Stomach (tissue), 8 donors: ENCODE measurements at regions not wholly inside any gene's neighbourhood (a gene's known extent, or its start where the extent isn't known, plus 50 kb on each side); places are given as distances from the start of the nearest gene placed in this dataset.
"Not testable (repeated sequence)": the region's sequence is repeated elsewhere in the genome, so short reads cannot be mapped to it uniquely, and the experiment has no call there.

Source experiments
- DNase-seq, 2 donors: peaks; one replicate each; pipeline versions ENCODE4 v3.0.0 to v3.0.0-alpha.2; 2013 to 2019
- H3K27ac ChIP-seq, 5 donors: fragments of 200-600 bp in 4 of 5; sonication (generic) in 4 of 5; one replicate each; pipeline ENCODE4 v1.5.1; 2013 to 2019; ENCODE audit warnings: mild to moderate bottlenecking in 1 of 5, moderate library complexity in 1 of 5
- H3K27me3 ChIP-seq, 3 donors: fragments of 200-600 bp; sonication (generic); one replicate each; pipeline ENCODE4 v1.5.1; 2017 to 2019; ENCODE audit warnings: mixed run types in 1 of 3
- H3K36me3 ChIP-seq, 4 donors: fragments of 200-600 bp; sonication (generic); 1 replicate in 3 of 4; 2 replicates in 1 of 4; pipeline ENCODE4 v1.5.1; 2016 to 2019
- H3K4me1 ChIP-seq, 4 donors: fragments of 200-600 bp; sonication (generic); one replicate each; pipeline ENCODE4 v1.5.1; 2016 to 2019
- H3K4me3 ChIP-seq, 4 donors: fragments of 200-600 bp; sonication (generic) in 3 of 4; one replicate each; pipeline ENCODE4 v1.5.1; 2016 to 2019; ENCODE audit warnings: mild to moderate bottlenecking in 1 of 4
- H3K9me3 ChIP-seq, 4 donors: fragments of 200-600 bp; sonication (generic); one replicate each; pipeline ENCODE4 v1.5.1; 2016 to 2019
- CTCF ChIP-seq, 7 experiments: fragments of 450-650 bp in 4 of 7; fragments of 200-600 bp in 3 of 7; sonication (generic) in 3 of 7; IDR thresholded peaks; one replicate each; pipeline ENCODE4 v1.5.1; 2016 to 2019; ENCODE audit warnings: antibody characterized with exemption in 7 of 7, control low read depth in 2 of 7, mild to moderate bottlenecking in 1 of 7
- EP300 ChIP-seq: sonication (generic); formaldehyde crosslinking; IDR thresholded peaks from one replicate; pipeline ENCODE4 v1.6.1; 2017; ENCODE audit warnings: antibody characterized with exemption
- POLR2A ChIP-seq, 4 donors: fragments of 450-650 bp; IDR thresholded peaks; one replicate each; pipeline ENCODE4 v1.6.1; 2016; ENCODE audit warnings: antibody characterized with exemption in 4 of 4, control low read depth in 2 of 4, mild to moderate bottlenecking in 1 of 4, moderate library complexity in 1 of 4
- POLR2AphosphoS5 ChIP-seq, 3 donors: sonication (generic); formaldehyde crosslinking; IDR thresholded peaks; one replicate each; pipeline ENCODE4 v1.6.1; 2016; ENCODE audit warnings: antibody characterized with exemption in 3 of 3
- WGBS, 5 donors: extraction: QIAGEN DNeasy Blood & Tissue Kit in 3 of 5; methylation state at CpG; one replicate each; pipeline versions ENCODE4 v1.1.5 to v1.1.7; 2013 to 2018; 5-methylcytosine and 5-hydroxymethylcytosine counted together
- intact Hi-C: fragments of 100-400 bp; cut with DNase I; formaldehyde crosslinking; loops from one replicate; pipeline ENCODE4 v1.15.1; 2023; ENCODE audit warnings: low total_unique reads
- donor health status: healthy with polysubstance abuse.
- donor health status: Bipolar disorder and iron deficiency.
- donor health status: healthy.

- no peak for TF ChIP-seq EP300
- TF ChIP-seq POLR2AphosphoS5 (IDR thresholded peaks at IDR 0.05), result no peak
- Histone ChIP-seq H3K9me3 (no peaks in the 10 kb centered on the region), H3K4me3 (no peak overlapping the region), H3K27me3 (no peaks in the 10 kb centered on the region), H3K4me1 (no peaks in the 10 kb centered on the region), H3K27ac (no peak overlapping the region), H3K36me3 (no peaks in the 10 kb centered on the region)
- no peak for DNase-seq
- WGBS, 5 donors, result 89 to 100% (median 97%) methylated on average over 1 of the region's 1 CpG
- intact Hi-C loops, result no loop called here
These were observed 68.0 kb upstream of the PSME4 start for GRCh38 chr2:54038835-54039234.

- intact Hi-C loops, H3K4me1 ChIP-seq, H3K27me3 ChIP-seq, H3K36me3 ChIP-seq, H3K4me3 ChIP-seq, DNase-seq, H3K9me3 ChIP-seq, H3K27ac ChIP-seq: not testable (repeated sequence)
- WGBS, 5 donors, result 90 to 100% (median 98%) methylated on average over 3 of the region's 3 CpGs
These were observed 60.5 kb upstream of the PSME4 start for GRCh38 chr2:54031288-54031687.

GRCh38 chr2:54030806-54031205 is 60.0 kb upstream of the PSME4 start:
- no peak overlapping the region for H3K4me3 ChIP-seq
- no peaks in the 10 kb centered on the region for H3K27me3 ChIP-seq
- H3K9me3 ChIP-seq, result no peaks in the 10 kb centered on the region
- no peak for DNase-seq
- H3K4me1 ChIP-seq, result no peaks in the 10 kb centered on the region
- H3K36me3 ChIP-seq, result no peaks in the 10 kb centered on the region
- TF ChIP-seq POLR2AphosphoS5 (IDR thresholded peaks at IDR 0.05), result no peak
- 92 to 100% (median 97%) methylated on average over 2 of the region's 2 CpGs for WGBS, 5 donors
- H3K27ac ChIP-seq, result no peak overlapping the region
- intact Hi-C loops, result no loop called here

- Histone ChIP-seq H3K36me3 (no peaks in the 10 kb centered on the region), H3K27ac (no peak overlapping the region), H3K4me1 (no peaks in the 10 kb centered on the region), H3K9me3 (no peaks in the 10 kb centered on the region), H3K4me3 (no peak overlapping the region), H3K27me3 (no peaks in the 10 kb centered on the region)
- no peak for DNase-seq
- 80 to 86% (median 84%) methylated on average over 9 of the region's 9 CpGs for WGBS, 5 donors
- TF ChIP-seq POLR2AphosphoS5 (IDR thresholded peaks at IDR 0.05) (no peak), CTCF (IDR thresholded peaks at IDR 0.05) (no peak), POLR2A (IDR thresholded peaks at IDR 0.05) (no peak), EP300 (no peak)
- intact Hi-C loops, result no loop called here
These were observed 59.6 kb upstream of the PSME4 start for GRCh38 chr2:54030396-54030741.

GRCh38 chr2:54029721-54030395 is 59.1 kb upstream of the PSME4 start:
- intact Hi-C loops, result no loop called here
- Histone ChIP-seq H3K27ac (no peak overlapping the region), H3K27me3 (no peaks in the 10 kb centered on the region), H3K4me1 (no peaks in the 10 kb centered on the region), H3K36me3 (no peaks in the 10 kb centered on the region), H3K9me3 (no peaks in the 10 kb centered on the region), H3K4me3 (no peak overlapping the region)
- WGBS, 5 donors, result 65 to 78% (median 72%) methylated on average over 11 of the region's 11 CpGs
- TF ChIP-seq POLR2A (IDR thresholded peaks at IDR 0.05), result no peak
- TF ChIP-seq CTCF (IDR thresholded peaks at IDR 0.05), result no peak
- TF ChIP-seq EP300, result no peak
- no peak for TF ChIP-seq POLR2AphosphoS5 (IDR thresholded peaks at IDR 0.05)
- DNase-seq, result no peak

- H3K27ac ChIP-seq, H3K4me1 ChIP-seq, H3K4me3 ChIP-seq, H3K9me3 ChIP-seq, DNase-seq, intact Hi-C loops, H3K36me3 ChIP-seq, H3K27me3 ChIP-seq: not testable (repeated sequence)
- 85 to 99% (median 87%) methylated on average over 6 of the region's 6 CpGs for WGBS, 5 donors
These were observed 54.8 kb upstream of the PSME4 start for GRCh38 chr2:54025463-54026075.
